ENCODE measurements at regions not wholly inside any gene's neighbourhood (a gene's known extent, or its start where the extent isn't known, plus 50 kb on each side); places are given as distances from the start of the nearest gene placed in this dataset.

DNA sequence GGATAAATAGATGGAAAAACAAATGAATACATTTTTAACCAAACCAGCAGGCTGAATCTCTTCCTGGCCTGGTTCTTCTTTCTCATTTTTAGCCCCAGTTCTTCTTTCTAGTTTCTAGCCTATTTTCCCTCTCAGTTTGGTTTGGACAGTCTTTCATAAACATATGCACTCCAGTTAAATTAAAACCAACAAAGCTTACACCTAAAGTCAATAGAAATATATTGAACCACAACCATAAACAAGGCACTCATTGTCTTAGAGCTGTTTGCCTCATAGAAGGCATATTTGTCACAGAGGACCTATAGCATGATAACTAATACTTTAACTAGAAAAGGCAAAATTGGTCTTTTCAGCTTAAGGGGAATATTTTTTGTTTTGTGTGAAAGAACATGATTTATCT, 638.3 kb downstream of the NR2F1-AS1 start:
- TF ChIP-seq CTCF (IDR thresholded peaks at IDR 0.05 in 4 of 5, conservative IDR thresholded peaks at IDR 0.05 in 1 of 5) (no peak), POLR2A (IDR thresholded peaks at IDR 0.05) (no peak)
